HG03469 (cell line): ENCODE measurements at regions not wholly inside any gene's neighbourhood (a gene's known extent, or its start where the extent isn't known, plus 50 kb on each side); places are given as distances from the start of the nearest gene placed in this dataset.

Experiments
- ATAC-seq: cut with Tn5 transposase; IDR thresholded peaks from one replicate; pipeline ENCODE4 v1.9.1; 2021; ENCODE audit warnings: mild to moderate bottlenecking, moderate library complexity, moderate number of reproducible peaks; ENCODE audit not compliant: unreplicated experiment

- no peak for ATAC-seq
These were observed 59.2 kb upstream of the ZDHHC17 start for GRCh38 chr12:76704693-76705092.

GRCh38 chr12:76706101-76706500 is 57.8 kb upstream of the ZDHHC17 start:
- no peak for ATAC-seq

GRCh38 chr12:76706761-76707160 is 57.2 kb upstream of the ZDHHC17 start:
- no peak for ATAC-seq

- no peak for ATAC-seq
These were observed 56.1 kb upstream of the ZDHHC17 start for GRCh38 chr12:76707772-76708171.

- ATAC-seq: no peak
These were observed 55.6 kb upstream of the ZDHHC17 start for GRCh38 chr12:76708296-76708695.

- ATAC-seq: no peak
These were observed 52.7 kb upstream of the ZDHHC17 start for GRCh38 chr12:76711241-76711640.

- no peak for ATAC-seq
These were observed 50.8 kb upstream of the ZDHHC17 start for GRCh38 chr12:76713130-76713529.

- ATAC-seq: no peak
These were observed 49.9 kb upstream of the ZDHHC17 start for GRCh38 chr12:76713986-76714385.
